Thyroid gland (tissue), 4 donors: ENCODE measurements at regions not wholly inside any gene's neighbourhood (a gene's known extent, or its start where the extent isn't known, plus 50 kb on each side); places are given as distances from the start of the nearest gene placed in this dataset.

Source experiments
- POLR2A ChIP-seq, 2 donors: fragments of 450-650 bp; IDR thresholded peaks; one replicate each; pipeline ENCODE4 v1.6.1; 2017; ENCODE audit warnings: antibody characterized with exemption in 2 of 2, mild to moderate bottlenecking in 2 of 2, moderate library complexity in 1 of 2
- TF ChIP-seq, protein P1 (sequence below), 6 experiments: fragments of 200-600 bp in 3 of 6; fragments of 450-650 bp in 3 of 6; sonication (generic) in 3 of 6; IDR thresholded peaks; one replicate each; pipeline ENCODE4 v1.5.1; 2016 to 2019; ENCODE audit warnings: antibody characterized with exemption in 6 of 6, mild to moderate bottlenecking in 2 of 6, inconsistent platforms in 1 of 6, moderate library complexity in 1 of 6

DNA sequence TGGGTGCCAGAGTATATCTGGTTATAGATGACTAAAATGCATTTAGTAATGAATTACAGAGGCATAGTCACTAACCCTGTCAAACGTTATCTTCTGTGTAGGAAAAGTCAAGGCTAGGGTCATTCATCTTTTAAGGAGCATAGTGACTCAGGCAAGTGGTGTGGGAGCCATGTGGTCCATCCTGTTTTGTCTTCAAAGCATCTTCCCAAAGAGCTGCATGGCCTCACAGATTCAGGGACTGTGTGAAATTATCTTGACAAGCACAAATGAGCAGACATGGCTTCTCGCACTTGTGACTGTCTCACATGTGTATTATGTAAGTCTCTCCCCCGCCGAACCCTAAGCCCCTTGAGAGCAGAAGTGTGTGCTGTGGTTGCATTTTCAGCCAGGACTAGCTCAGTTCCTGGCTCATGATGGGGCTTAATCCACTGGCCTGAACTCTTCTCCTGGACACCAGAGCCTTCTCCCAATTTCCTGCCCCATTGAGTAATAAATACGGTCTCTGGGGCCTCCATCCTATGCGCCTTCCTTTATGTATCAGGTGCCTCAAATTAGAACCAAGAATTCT, 769.1 kb downstream of the QKI start:
- TF ChIP-seq, protein P1, sequence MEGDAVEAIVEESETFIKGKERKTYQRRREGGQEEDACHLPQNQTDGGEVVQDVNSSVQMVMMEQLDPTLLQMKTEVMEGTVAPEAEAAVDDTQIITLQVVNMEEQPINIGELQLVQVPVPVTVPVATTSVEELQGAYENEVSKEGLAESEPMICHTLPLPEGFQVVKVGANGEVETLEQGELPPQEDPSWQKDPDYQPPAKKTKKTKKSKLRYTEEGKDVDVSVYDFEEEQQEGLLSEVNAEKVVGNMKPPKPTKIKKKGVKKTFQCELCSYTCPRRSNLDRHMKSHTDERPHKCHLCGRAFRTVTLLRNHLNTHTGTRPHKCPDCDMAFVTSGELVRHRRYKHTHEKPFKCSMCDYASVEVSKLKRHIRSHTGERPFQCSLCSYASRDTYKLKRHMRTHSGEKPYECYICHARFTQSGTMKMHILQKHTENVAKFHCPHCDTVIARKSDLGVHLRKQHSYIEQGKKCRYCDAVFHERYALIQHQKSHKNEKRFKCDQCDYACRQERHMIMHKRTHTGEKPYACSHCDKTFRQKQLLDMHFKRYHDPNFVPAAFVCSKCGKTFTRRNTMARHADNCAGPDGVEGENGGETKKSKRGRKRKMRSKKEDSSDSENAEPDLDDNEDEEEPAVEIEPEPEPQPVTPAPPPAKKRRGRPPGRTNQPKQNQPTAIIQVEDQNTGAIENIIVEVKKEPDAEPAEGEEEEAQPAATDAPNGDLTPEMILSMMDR (IDR thresholded peaks at IDR 0.05) = no peak
- TF ChIP-seq POLR2A (IDR thresholded peaks at IDR 0.05) = no peak
